ENCODE measurements at regions not wholly inside any gene's neighbourhood (a gene's known extent, or its start where the extent isn't known, plus 50 kb on each side); places are given as distances from the start of the nearest gene placed in this dataset.
A peak's percentile ranks its signal among the peaks of the same experiment; 100 is the strongest.
"Not testable (repeated sequence)": the region's sequence is repeated elsewhere in the genome, so short reads cannot be mapped to it uniquely, and the experiment has no call there.

DNA sequence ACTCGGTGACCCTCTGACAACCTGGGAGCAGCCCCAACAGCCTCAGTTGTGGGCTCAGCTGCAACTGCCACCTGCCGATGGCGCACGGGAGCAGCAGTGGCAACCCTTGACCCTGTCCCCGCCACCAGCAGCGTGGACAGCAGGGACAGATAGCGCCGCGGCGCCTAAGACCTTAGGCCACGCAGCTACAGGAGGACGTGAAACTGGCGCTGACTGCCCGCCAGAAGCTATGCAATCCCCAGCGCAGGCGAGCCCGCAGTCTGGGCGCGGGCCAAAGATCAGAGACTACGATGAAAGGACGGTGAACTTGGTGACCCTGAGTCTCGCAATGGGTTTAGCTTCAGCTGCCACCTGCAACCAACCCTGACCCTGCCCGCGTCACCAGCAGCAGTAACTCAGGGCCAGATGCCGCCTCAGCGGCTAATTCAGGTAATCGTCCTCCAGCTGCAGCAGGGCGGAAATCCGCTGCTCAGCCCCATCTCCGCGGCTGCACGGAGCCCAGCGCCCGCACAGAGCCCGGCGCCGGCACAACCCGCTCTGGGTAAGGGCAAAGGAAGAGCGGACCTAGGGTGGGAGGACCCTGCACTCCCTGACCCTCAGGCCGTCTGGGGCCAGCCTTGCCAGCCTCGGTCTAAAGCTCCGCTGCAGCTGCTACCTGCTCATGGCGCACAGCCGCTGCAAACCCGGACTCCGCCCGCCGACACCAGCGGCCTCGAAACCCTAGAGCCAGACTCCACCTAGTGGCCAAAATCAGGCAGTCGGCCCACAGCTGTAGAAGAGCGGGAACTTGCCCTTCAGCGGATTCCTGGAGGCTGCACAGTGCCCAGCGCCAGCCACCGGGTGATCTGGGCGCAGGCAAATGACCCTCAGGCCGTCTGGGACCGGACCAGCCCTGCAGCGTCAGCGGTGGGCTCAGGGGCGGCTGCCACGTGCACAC, 85.1 kb downstream of the POTEC start:
- H3K36me3 ChIP-seq (ENCODE audit: control insufficient read depth in 2 of 2, extremely low read depth in 1 of 2, insufficient read depth in 2 of 2, low read length in 2 of 2); H3K27me3 ChIP-seq (ENCODE audit: control insufficient read depth in 2 of 2, insufficient read depth in 2 of 2, low read length in 2 of 2); H3K4me1 ChIP-seq (ENCODE audit: control insufficient read depth, extremely low read depth, insufficient read depth, low read length); H3K4me2 ChIP-seq (ENCODE audit: insufficient read depth, low read length); DNase-seq (ENCODE audit: low read depth, low spot score); CTCF ChIA-PET; dilution Hi-C loops (cut with MboI; ENCODE audit: extremely low pct_ligation_motif_present, low sequenced_read_pairs); H3K27ac ChIP-seq (ENCODE audit: insufficient read depth, low read depth, low read length); H2AFZ ChIP-seq (ENCODE audit: low read depth, low read length); H3K9me1 ChIP-seq (replicated peaks; ENCODE audit: control insufficient read depth, extremely low read depth, insufficient read depth, low read length); H3K9ac ChIP-seq (replicated peaks; ENCODE audit: extremely low read depth, insufficient read depth, low read length); BruUV-seq (replicated peaks); intact Hi-C loops (cut with micrococcal nuclease); FAIRE-seq; H3K79me2 ChIP-seq (ENCODE audit: control insufficient read depth, insufficient read depth, low read length); H4K20me1 ChIP-seq (replicated peaks; ENCODE audit: control insufficient read depth, extremely low read depth, insufficient read depth, low read length); POLR2A ChIA-PET; H3K4me3 ChIP-seq (replicated peaks in 1 of 3; ENCODE audit: insufficient read depth in 1 of 3, low read depth in 1 of 3, low read length in 3 of 3); H3K9me3 ChIP-seq (replicated peaks; ENCODE audit: control insufficient read depth, insufficient read depth, low read length): not testable (repeated sequence)
- peak in 1 of 2 donors; percentile 14 for TF ChIP-seq CTCF (IDR thresholded peaks at IDR 0.05; ENCODE audit: extremely low read depth in 1 of 2, insufficient read depth in 1 of 2, low read depth in 1 of 2, low read length in 2 of 2)

GRCh38 chr18:14450637-14451009, 92.8 kb downstream of the POTEC start:
- CTCF ChIA-PET; H3K36me3 ChIP-seq (ENCODE audit: control insufficient read depth in 2 of 2, extremely low read depth in 1 of 2, insufficient read depth in 2 of 2, low read length in 2 of 2); H3K27ac ChIP-seq (ENCODE audit: insufficient read depth, low read depth, low read length); H3K4me3 ChIP-seq (replicated peaks in 1 of 3; ENCODE audit: insufficient read depth in 1 of 3, low read depth in 1 of 3, low read length in 3 of 3); H3K4me2 ChIP-seq (ENCODE audit: insufficient read depth, low read length); POLR2A ChIA-PET; H3K4me1 ChIP-seq (ENCODE audit: control insufficient read depth, extremely low read depth, insufficient read depth, low read length); H3K79me2 ChIP-seq (ENCODE audit: control insufficient read depth, insufficient read depth, low read length); H2AFZ ChIP-seq (ENCODE audit: low read depth, low read length); H3K9me1 ChIP-seq (replicated peaks; ENCODE audit: control insufficient read depth, extremely low read depth, insufficient read depth, low read length); DNase-seq (ENCODE audit: low read depth, low spot score); H3K9ac ChIP-seq (replicated peaks; ENCODE audit: extremely low read depth, insufficient read depth, low read length); H4K20me1 ChIP-seq (replicated peaks; ENCODE audit: control insufficient read depth, extremely low read depth, insufficient read depth, low read length); FAIRE-seq; dilution Hi-C loops (cut with MboI; ENCODE audit: extremely low pct_ligation_motif_present, low sequenced_read_pairs); H3K27me3 ChIP-seq (ENCODE audit: control insufficient read depth in 2 of 2, insufficient read depth in 2 of 2, low read length in 2 of 2); intact Hi-C loops (cut with micrococcal nuclease); BruUV-seq (replicated peaks); H3K9me3 ChIP-seq (replicated peaks; ENCODE audit: control insufficient read depth, insufficient read depth, low read length): not testable (repeated sequence)

DNA sequence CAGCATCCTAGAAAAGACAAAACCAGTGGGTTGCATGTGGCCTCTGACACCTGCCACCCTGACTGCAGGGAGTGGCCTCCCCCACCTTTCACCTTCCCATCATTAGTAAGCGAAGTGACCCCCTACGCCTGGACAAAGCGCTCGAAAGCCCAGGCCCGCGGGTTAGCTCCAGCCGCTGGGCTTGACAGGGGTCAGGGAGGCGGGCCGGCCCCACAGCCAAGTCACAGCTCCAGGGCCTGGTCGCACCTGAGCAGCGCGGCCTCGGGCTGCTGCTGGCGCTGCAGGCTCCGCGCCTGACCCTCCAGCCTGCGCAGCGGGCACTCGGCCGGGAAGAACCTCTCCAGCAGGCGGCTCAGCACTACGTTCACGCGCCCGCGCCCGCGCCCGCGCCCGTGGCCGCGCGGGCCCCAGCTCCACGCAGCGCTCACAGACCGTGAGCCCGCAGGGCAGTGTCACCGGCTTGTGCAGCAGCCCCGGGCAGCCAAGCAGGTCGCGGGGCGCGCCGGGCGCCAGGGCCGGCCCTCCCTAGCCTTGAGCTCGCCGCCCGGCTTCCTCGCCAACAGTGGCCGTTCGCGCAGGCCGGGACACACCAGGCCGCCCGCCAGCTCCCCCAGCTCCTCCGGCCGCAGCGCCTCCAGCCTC, 93.3 kb downstream of the POTEC start:
- H3K4me1 ChIP-seq (ENCODE audit: control insufficient read depth, extremely low read depth, insufficient read depth, low read length); POLR2A ChIA-PET; H3K4me3 ChIP-seq (replicated peaks in 1 of 3; ENCODE audit: insufficient read depth in 1 of 3, low read depth in 1 of 3, low read length in 3 of 3): not testable (repeated sequence)

More for the DNA sequence above, 93.3 kb downstream of the POTEC start:
- H3K27ac ChIP-seq (ENCODE audit: insufficient read depth, low read depth, low read length); H3K9me3 ChIP-seq (replicated peaks; ENCODE audit: control insufficient read depth, insufficient read depth, low read length); H3K9me1 ChIP-seq (replicated peaks; ENCODE audit: control insufficient read depth, extremely low read depth, insufficient read depth, low read length); H3K36me3 ChIP-seq (ENCODE audit: control insufficient read depth in 2 of 2, extremely low read depth in 1 of 2, insufficient read depth in 2 of 2, low read length in 2 of 2); CTCF ChIA-PET; intact Hi-C loops (cut with micrococcal nuclease); dilution Hi-C loops (cut with MboI; ENCODE audit: extremely low pct_ligation_motif_present, low sequenced_read_pairs); H3K9ac ChIP-seq (replicated peaks; ENCODE audit: extremely low read depth, insufficient read depth, low read length); DNase-seq (ENCODE audit: low read depth, low spot score); H2AFZ ChIP-seq (ENCODE audit: low read depth, low read length); H3K4me2 ChIP-seq (ENCODE audit: insufficient read depth, low read length); H3K27me3 ChIP-seq (ENCODE audit: control insufficient read depth in 2 of 2, insufficient read depth in 2 of 2, low read length in 2 of 2); H4K20me1 ChIP-seq (replicated peaks; ENCODE audit: control insufficient read depth, extremely low read depth, insufficient read depth, low read length); H3K79me2 ChIP-seq (ENCODE audit: control insufficient read depth, insufficient read depth, low read length); FAIRE-seq; BruUV-seq (replicated peaks): not testable (repeated sequence)

All from endothelial cell of umbilical vein (primary cell).